DOHH2 (cell line): ENCODE measurements at regions not wholly inside any gene's neighbourhood (a gene's known extent, or its start where the extent isn't known, plus 50 kb on each side); places are given as distances from the start of the nearest gene placed in this dataset.
"Not testable (repeated sequence)": the region's sequence is repeated elsewhere in the genome, so short reads cannot be mapped to it uniquely, and the experiment has no call there.

Experiments used
- H3F3A ChIP-seq: fragments of 200-600 bp; sonication (generic), shearing (Covaris generic); 2 replicates; pipeline ENCODE4 v1.6.0; 2016; ENCODE audit warnings: antibody characterized with exemption, mild to moderate bottlenecking; ENCODE audit not compliant: control insufficient read depth, insufficient read depth
- H3K27ac ChIP-seq: fragments of 200-600 bp; sonication (generic); 2 replicates; pipeline ENCODE4 v1.5.1; 2014; ENCODE audit warnings: low read depth, mild to moderate bottlenecking, low read length, moderate library complexity
- H3K27me3 ChIP-seq: fragments of 200-600 bp; sonication (generic); 2 replicates; pipeline ENCODE4 v1.6.1; 2014; ENCODE audit warnings: mild to moderate bottlenecking, low read length, mixed read lengths; ENCODE audit not compliant: control insufficient read depth
- H3K36me3 ChIP-seq: fragments of 200-600 bp; sonication (generic); 2 replicates; pipeline ENCODE4 v1.6.1; 2014; ENCODE audit warnings: mild to moderate bottlenecking, low read length, moderate library complexity, mixed read lengths; ENCODE audit not compliant: control insufficient read depth
- H3K4me1 ChIP-seq: fragments of 200-600 bp; sonication (generic); 2 replicates; pipeline ENCODE4 v1.6.1; 2014; ENCODE audit warnings: mild to moderate bottlenecking, low read length, mixed read lengths; ENCODE audit not compliant: control insufficient read depth
- H3K4me2 ChIP-seq: fragments of 200-600 bp; sonication (generic); 2 replicates; pipeline ENCODE4 v1.6.0; 2014; ENCODE audit warnings: mild to moderate bottlenecking, low read length, moderate library complexity
- H3K4me3 ChIP-seq: fragments of 200-600 bp; sonication (generic); 2 replicates; pipeline ENCODE4 v1.5.1; 2014; ENCODE audit warnings: mild to moderate bottlenecking, low read length, mixed read lengths
- H3K79me2 ChIP-seq: fragments of 200-600 bp; sonication (generic); 2 replicates; pipeline ENCODE4 v1.6.1; 2014; ENCODE audit warnings: mild to moderate bottlenecking, low read length, mixed read lengths; ENCODE audit not compliant: control insufficient read depth
- H3K9me2 ChIP-seq: fragments of 200-600 bp; sonication (generic); replicated peaks from 2 replicates; pipeline ENCODE4 v1.6.1; 2014; ENCODE audit warnings: mild to moderate bottlenecking, low read length, mixed read lengths; ENCODE audit not compliant: control insufficient read depth
- H3K9me3 ChIP-seq: fragments of 200-600 bp; sonication (generic); 2 replicates; pipeline ENCODE4 v1.6.1; 2014; ENCODE audit warnings: antibody characterized with exemption, low read length, mixed read lengths; ENCODE audit not compliant: control insufficient read depth, insufficient read depth
- H4K20me1 ChIP-seq: fragments of 200-600 bp; sonication (generic); 2 replicates; pipeline ENCODE4 v1.6.0; 2014; ENCODE audit warnings: low read depth, mild to moderate bottlenecking, antibody characterized with exemption, low read length, moderate library complexity; ENCODE audit not compliant: control insufficient read depth, insufficient read depth
- CTCF ChIP-seq: fragments of 200-600 bp; sonication (generic); IDR thresholded peaks from one replicate; pipeline ENCODE4 v1.5.1; 2014; ENCODE audit warnings: antibody characterized with exemption, mild to moderate bottlenecking, low read depth, low read length; ENCODE audit not compliant: poor library complexity, severe bottlenecking
- EZH2phosphoT487 ChIP-seq: fragments of 200-600 bp; sonication (generic); IDR thresholded peaks from 2 replicates; pipeline ENCODE4 v1.6.1; 2017; ENCODE audit warnings: borderline replicate concordance, mild to moderate bottlenecking, antibody characterized with exemption, low read length, moderate library complexity, mixed read lengths

- H3K79me2 ChIP-seq = no peaks in the 10 kb centered on the region
- no peaks in the 10 kb centered on the region for H3K27me3 ChIP-seq
- no peak overlapping the region for H3K4me2 ChIP-seq
- H3K27ac ChIP-seq = no peak overlapping the region
- H3F3A ChIP-seq = no peaks in the 10 kb centered on the region
- H3K36me3 ChIP-seq = no peaks in the 10 kb centered on the region
- no peaks in the 10 kb centered on the region for H4K20me1 ChIP-seq
- H3K9me3 ChIP-seq = no peaks in the 10 kb centered on the region
- H3K4me1 ChIP-seq = no peaks in the 10 kb centered on the region
- TF ChIP-seq EZH2phosphoT487 (no peak), CTCF (no peak)
- no peak overlapping the region for H3K4me3 ChIP-seq
- no peaks in the 10 kb centered on the region for H3K9me2 ChIP-seq
Measured at GRCh38 chr6:113065611-113066010, 718.5 kb downstream of the RFPL4B start.

DNA sequence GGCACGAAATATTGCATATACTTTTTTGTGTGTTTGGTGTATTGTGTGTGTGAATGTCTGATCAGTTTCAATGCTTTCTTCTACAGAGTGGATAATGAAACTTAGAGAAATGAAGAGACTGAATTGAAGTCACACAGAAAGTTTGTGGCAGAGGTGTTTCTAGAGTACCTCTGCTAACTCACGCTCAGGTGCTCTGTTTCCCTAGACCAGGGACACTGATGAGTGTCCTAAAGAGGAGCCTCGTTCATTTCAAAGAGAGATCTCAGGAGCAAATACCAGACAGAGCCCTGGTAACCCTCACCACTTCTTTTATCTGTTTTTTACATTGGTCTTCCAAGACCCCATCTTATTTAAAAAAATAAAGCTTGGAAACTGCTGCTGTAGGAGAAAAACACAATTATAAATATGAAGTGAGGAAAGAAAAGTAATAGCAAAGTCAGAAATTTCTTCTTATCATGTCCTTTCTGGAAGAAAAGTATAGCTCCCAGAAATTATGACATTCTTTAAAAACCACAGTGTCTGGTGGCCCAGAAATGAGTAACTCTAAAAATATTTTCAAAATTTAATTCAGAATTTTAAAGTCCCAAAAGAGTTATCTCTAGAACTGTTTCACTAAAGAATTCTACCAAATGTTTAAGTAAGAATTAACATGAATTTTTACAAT lies 720.6 kb downstream of the RFPL4B start:
- H3K27ac ChIP-seq = no peak overlapping the region
- H3K79me2 ChIP-seq = no peaks in the 10 kb centered on the region
- no peak overlapping the region for H3K4me2 ChIP-seq
- H3K36me3 ChIP-seq = no peaks in the 10 kb centered on the region
- no peaks in the 10 kb centered on the region for H3K9me2 ChIP-seq
- H3K4me3 ChIP-seq = no peak overlapping the region
- H4K20me1 ChIP-seq = no peaks in the 10 kb centered on the region
- no peaks in the 10 kb centered on the region for H3K4me1 ChIP-seq
- TF ChIP-seq EZH2phosphoT487 (no peak), CTCF (no peak)
- H3K27me3 ChIP-seq = no peaks in the 10 kb centered on the region
- H3F3A ChIP-seq = no peaks in the 10 kb centered on the region
- H3K9me3 ChIP-seq = no peaks in the 10 kb centered on the region

DNA sequence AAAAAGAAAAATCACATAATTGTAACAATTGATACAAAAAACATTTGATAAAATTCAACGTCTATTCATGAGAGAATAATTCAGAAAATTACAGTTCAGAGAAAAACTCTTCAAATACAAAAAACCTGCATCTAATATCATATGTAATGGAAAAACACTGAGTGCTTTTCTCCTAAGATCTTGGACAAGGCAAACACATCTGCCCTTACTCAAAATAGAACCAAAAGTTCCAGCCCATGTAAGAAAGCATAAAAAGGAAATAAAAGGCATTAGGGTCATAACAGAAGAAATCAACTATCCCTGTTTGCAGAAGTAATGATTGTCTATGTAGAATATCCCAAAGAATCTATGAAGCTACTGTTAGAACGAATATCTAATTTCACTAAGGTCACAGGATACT lies 721.4 kb downstream of the RFPL4B start:
- TF ChIP-seq EZH2phosphoT487 (no peak), CTCF (no peak)
- H3K27ac ChIP-seq = no peak overlapping the region
- H3K79me2 ChIP-seq = no peaks in the 10 kb centered on the region
- no peaks in the 10 kb centered on the region for H3K9me2 ChIP-seq
- H3K9me3 ChIP-seq = no peaks in the 10 kb centered on the region
- H3K4me3 ChIP-seq = no peak overlapping the region
- no peaks in the 10 kb centered on the region for H3K36me3 ChIP-seq
- no peak overlapping the region for H3K4me2 ChIP-seq
- H3K4me1 ChIP-seq = no peaks in the 10 kb centered on the region
- no peaks in the 10 kb centered on the region for H4K20me1 ChIP-seq
- H3K27me3 ChIP-seq = no peaks in the 10 kb centered on the region
- H3F3A ChIP-seq = no peaks in the 10 kb centered on the region

DNA sequence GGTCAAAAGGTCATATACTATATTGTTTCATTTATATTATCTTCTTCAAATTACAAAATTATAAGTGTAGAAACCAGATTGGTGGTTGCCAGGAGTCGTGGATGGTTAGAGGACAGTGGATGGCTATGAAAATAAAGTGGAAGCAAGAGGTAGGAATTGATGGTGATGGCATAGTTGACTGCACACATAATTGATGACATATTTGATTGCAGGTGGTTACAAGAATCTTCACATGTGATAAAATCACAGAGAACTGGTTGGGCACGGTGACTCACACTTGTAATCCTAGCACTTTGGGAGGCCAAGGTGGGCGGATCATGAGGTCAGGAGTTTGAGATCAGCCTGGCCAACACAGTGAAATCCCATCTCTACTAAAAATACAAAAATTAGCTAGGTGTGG lies 723.6 kb downstream of the RFPL4B start:
- not testable (repeated sequence) for H3F3A ChIP-seq, H4K20me1 ChIP-seq, H3K27me3 ChIP-seq, H3K4me2 ChIP-seq, H3K9me3 ChIP-seq, H3K4me3 ChIP-seq, H3K27ac ChIP-seq, H3K4me1 ChIP-seq, H3K9me2 ChIP-seq, H3K36me3 ChIP-seq, H3K79me2 ChIP-seq
